Neural progenitor cell (in vitro differentiated cells): ENCODE measurements at regions not wholly inside any gene's neighbourhood (a gene's known extent, or its start where the extent isn't known, plus 50 kb on each side); places are given as distances from the start of the nearest gene placed in this dataset.
"Not testable (repeated sequence)": the region's sequence is repeated elsewhere in the genome, so short reads cannot be mapped to it uniquely, and the experiment has no call there.

ENCODE experiments used
- CTCF ChIP-seq: fragments of 200-600 bp; sonication (generic); IDR thresholded peaks from 2 replicates; pipeline ENCODE4 v1.5.1; 2017; ENCODE audit warnings: antibody characterized with exemption, mild to moderate bottlenecking
- EZH2 ChIP-seq: fragments of 200-600 bp; sonication (generic); IDR thresholded peaks from 2 replicates; pipeline ENCODE4 v1.6.1; 2017; ENCODE audit warnings: antibody characterized with exemption, mild to moderate bottlenecking, moderate library complexity
- EZH2phosphoT487 ChIP-seq: fragments of 200-600 bp; sonication (generic); IDR thresholded peaks from 2 replicates; pipeline ENCODE4 v1.6.1; 2017; ENCODE audit warnings: antibody characterized with exemption

GRCh38 chrX:40387869-40388268, 192.9 kb upstream of the ATP6AP2 start:
- TF ChIP-seq CTCF, EZH2, EZH2phosphoT487: not testable (repeated sequence)
